WTC11 (cell line): ENCODE measurements at regions not wholly inside any gene's neighbourhood (a gene's known extent, or its start where the extent isn't known, plus 50 kb on each side); places are given as distances from the start of the nearest gene placed in this dataset.

ENCODE experiments used
- ATAC-seq: fragments of 200-7000 bp; cut with Tn5 transposase; 2 replicates; pipeline ENCODE4 v1.10.0; 2021; ENCODE audit warnings: mild to moderate bottlenecking, moderate library complexity
- CTCF ChIA-PET: fragments of 300-600 bp; sonication (Branson Sonifier 250); formaldehyde crosslinking; loops from one replicate; lab custom pipeline; 2021; ENCODE audit warnings: antibody characterized with exemption; lab: Charles Lee
- POLR2A ChIA-PET: fragments of 350-600 bp; sonication (Branson Sonifier 250); formaldehyde crosslinking; loops from one replicate; lab custom pipeline; 2021; ENCODE audit warnings: antibody characterized with exemption; lab: Charles Lee
- DNase-seq: peaks from one replicate; pipeline ENCODE4 v3.0.0; 2021; ENCODE audit warnings: low spot score
- H3K27ac Mint-ChIP-seq: 2 replicates; pipeline ENCODE4 v1.8.0; 2021; ENCODE audit warnings: mixed read lengths
- H3K27me3 Mint-ChIP-seq: 2 replicates; pipeline ENCODE4 v1.8.0; 2021; ENCODE audit warnings: low read depth, mild to moderate bottlenecking, moderate library complexity, mixed read lengths
- H3K36me3 Mint-ChIP-seq: 2 replicates; pipeline ENCODE4 v1.8.0; 2021; ENCODE audit warnings: mixed read lengths
- H3K4me1 Mint-ChIP-seq: 2 replicates; pipeline ENCODE4 v1.8.0; 2022; ENCODE audit warnings: mixed read lengths
- H3K4me3 Mint-ChIP-seq: 2 replicates; pipeline ENCODE4 v1.8.0; 2021; ENCODE audit warnings: mild to moderate bottlenecking, moderate library complexity, mixed read lengths
- H3K9me3 Mint-ChIP-seq: 2 replicates; pipeline ENCODE4 v1.8.0; 2021; ENCODE audit warnings: mixed read lengths
- ARID4B ChIP-seq: sonication (generic); formaldehyde crosslinking; IDR thresholded peaks from 2 replicates; pipeline ENCODE4 v1.8.0; 2023; ENCODE audit warnings: missing genetic modification reagents, mild to moderate bottlenecking, borderline replicate concordance
- ATF2 ChIP-seq: sonication (generic); formaldehyde crosslinking; IDR thresholded peaks from 2 replicates; pipeline ENCODE4 v1.8.1; 2022; ENCODE audit warnings: low read depth, missing genetic modification reagents, borderline replicate concordance
- CREB1 ChIP-seq: sonication (generic); formaldehyde crosslinking; IDR thresholded peaks from 2 replicates; pipeline ENCODE4 v1.8.0; 2023; ENCODE audit warnings: mild to moderate bottlenecking, missing genetic modification reagents
- E2F4 ChIP-seq: sonication (generic); formaldehyde crosslinking; IDR thresholded peaks from 2 replicates; pipeline ENCODE4 v1.8.1; 2022; ENCODE audit warnings: low read depth, mild to moderate bottlenecking, moderate library complexity, missing genetic modification reagents, borderline replicate concordance
- EMX1 ChIP-seq: fragments of 250-450 bp; sonication (Bioruptor Pico); IDR thresholded peaks from 2 replicates; pipeline ENCODE4 v1.8.0; 2021; ENCODE audit warnings: mild to moderate bottlenecking
- ESRRA ChIP-seq: sonication (generic); formaldehyde crosslinking; IDR thresholded peaks from 2 replicates; pipeline ENCODE4 v1.8.1; 2022; ENCODE audit warnings: mild to moderate bottlenecking, missing genetic modification reagents, borderline replicate concordance
- FOXP1 ChIP-seq: sonication (generic); formaldehyde crosslinking; IDR thresholded peaks from 2 replicates; pipeline ENCODE4 v1.8.0; 2022; ENCODE audit warnings: missing genetic modification reagents, mild to moderate bottlenecking, moderate library complexity, borderline replicate concordance
- GTF2I ChIP-seq: fragments of 250-450 bp; sonication (Bioruptor Pico); conservative IDR thresholded peaks from 2 replicates; pipeline ENCODE4 v1.4.0; 2021; ENCODE audit warnings: mild to moderate bottlenecking
- JAZF1 ChIP-seq: fragments of 250-450 bp; sonication (Bioruptor Pico); IDR thresholded peaks from 2 replicates; pipeline ENCODE4 v1.9.0; 2021; ENCODE audit warnings: moderate library complexity, mild to moderate bottlenecking, inconsistent platforms
- NR1H2 ChIP-seq: sonication (generic); formaldehyde crosslinking; IDR thresholded peaks from 2 replicates; pipeline ENCODE4 v1.9.0; 2021; ENCODE audit warnings: mild to moderate bottlenecking, moderate library complexity, missing genetic modification reagents
- PRRX2 ChIP-seq: fragments of 250-450 bp; sonication (Bioruptor Pico); IDR thresholded peaks from 2 replicates; pipeline ENCODE4 v1.8.0; 2021; ENCODE audit warnings: mild to moderate bottlenecking
- SMAD3 ChIP-seq: sonication (generic); formaldehyde crosslinking; IDR thresholded peaks from 2 replicates; pipeline ENCODE4 v1.8.0; 2022; ENCODE audit warnings: missing genetic modification reagents, mild to moderate bottlenecking, borderline replicate concordance
- SOX15 ChIP-seq: fragments of 250-450 bp; sonication (Bioruptor Pico); IDR thresholded peaks from 2 replicates; pipeline ENCODE4 v1.9.0; 2021; ENCODE audit warnings: mild to moderate bottlenecking
- SP1 ChIP-seq: sonication (generic); formaldehyde crosslinking; conservative IDR thresholded peaks from 2 replicates; pipeline ENCODE4 v1.8.1; 2022; ENCODE audit warnings: missing genetic modification reagents
- TCF7 ChIP-seq: sonication (generic); formaldehyde crosslinking; IDR thresholded peaks from 2 replicates; pipeline ENCODE4 v1.8.0; 2022; ENCODE audit warnings: mild to moderate bottlenecking, low read depth, missing genetic modification reagents, moderate library complexity
- TEAD1 ChIP-seq: sonication (generic); formaldehyde crosslinking; IDR thresholded peaks from 2 replicates; pipeline ENCODE4 v1.8.0; 2022; ENCODE audit warnings: mild to moderate bottlenecking, missing genetic modification reagents
- ZNF416 ChIP-seq: fragments of 250-450 bp; sonication (Bioruptor Pico); IDR thresholded peaks from 2 replicates; pipeline ENCODE4 v1.9.0; 2021; ENCODE audit warnings: mild to moderate bottlenecking, inconsistent platforms
- ZNF425 ChIP-seq: fragments of 250-450 bp; sonication (Bioruptor Pico); conservative IDR thresholded peaks from 2 replicates; pipeline ENCODE4 v1.9.0; 2021; ENCODE audit warnings: mild to moderate bottlenecking
- ZNF532 ChIP-seq: fragments of 250-450 bp; sonication (Bioruptor Pico); IDR thresholded peaks from 2 replicates; pipeline ENCODE4 v1.9.0; 2021; ENCODE audit warnings: mild to moderate bottlenecking, borderline replicate concordance
- TF ChIP-seq, protein P1 (sequence below): sonication (generic); formaldehyde crosslinking; IDR thresholded peaks from 2 replicates; pipeline ENCODE4 v1.8.1; 2023; ENCODE audit warnings: mild to moderate bottlenecking, missing genetic modification reagents

DNA sequence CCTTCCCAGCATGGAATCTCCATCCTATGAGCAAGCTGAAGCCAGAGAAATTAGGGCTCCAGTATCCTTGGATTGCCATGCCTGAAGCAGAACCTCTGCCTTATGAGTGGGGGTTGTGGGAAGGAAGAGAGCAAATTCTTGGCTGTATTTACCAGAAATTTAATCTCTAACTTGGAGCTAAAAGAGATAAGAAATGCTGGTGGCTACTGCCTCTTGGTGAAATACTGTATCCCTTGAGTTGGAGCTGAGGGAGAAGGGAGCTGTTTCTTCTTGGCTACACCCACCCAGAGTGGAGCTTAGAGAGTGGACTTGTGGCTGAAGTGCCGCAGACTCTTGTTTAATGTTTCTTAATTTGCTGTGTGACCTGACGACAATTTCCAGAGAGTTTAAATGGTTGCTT, 447.3 kb downstream of the ARHGEF28 start:
- POLR2A ChIA-PET = no interaction called here
- no peaks in the 10 kb centered on the region for H3K36me3 Mint-ChIP-seq
- ATAC-seq (no peak), DNase-seq (no peak)
- peaks cover 21% of the 10 kb centered on the region for H3K4me1 Mint-ChIP-seq
- H3K27me3 Mint-ChIP-seq = no peaks in the 10 kb centered on the region
- H3K4me3 Mint-ChIP-seq = no peak overlapping the region
- CTCF ChIA-PET = no interaction called here
- no peak for TF ChIP-seq SP1 (CRISPR knock-in tag)
- no peak for TF ChIP-seq CREB1 (CRISPR knock-in tag)
- TF ChIP-seq E2F4 (CRISPR knock-in tag) = no peak
- TF ChIP-seq ATF2 = no peak
- TF ChIP-seq NR1H2 (CRISPR knock-in tag) = no peak
- no peak for TF ChIP-seq FOXP1 (CRISPR knock-in tag)
- TF ChIP-seq EMX1 (CRISPR knock-in tag) = no peak
- no peak for TF ChIP-seq SOX15 (CRISPR knock-in tag)
- TF ChIP-seq ARID4B (CRISPR knock-in tag) = no peak
- TF ChIP-seq SMAD3 (CRISPR knock-in tag) = no peak
- no peak for TF ChIP-seq JAZF1
- no peak for TF ChIP-seq ZNF425 (CRISPR knock-in tag)
- TF ChIP-seq ZNF416 (CRISPR knock-in tag) = no peak
- no peak for TF ChIP-seq TCF7 (CRISPR knock-in tag)
- no peak for TF ChIP-seq TEAD1 (CRISPR knock-in tag)
- no peak for TF ChIP-seq ESRRA (CRISPR knock-in tag)
- TF ChIP-seq PRRX2 (CRISPR knock-in tag) = no peak
- TF ChIP-seq GTF2I = no peak
- no peak for TF ChIP-seq ZNF532 (CRISPR knock-in tag)
- TF ChIP-seq, protein P1, sequence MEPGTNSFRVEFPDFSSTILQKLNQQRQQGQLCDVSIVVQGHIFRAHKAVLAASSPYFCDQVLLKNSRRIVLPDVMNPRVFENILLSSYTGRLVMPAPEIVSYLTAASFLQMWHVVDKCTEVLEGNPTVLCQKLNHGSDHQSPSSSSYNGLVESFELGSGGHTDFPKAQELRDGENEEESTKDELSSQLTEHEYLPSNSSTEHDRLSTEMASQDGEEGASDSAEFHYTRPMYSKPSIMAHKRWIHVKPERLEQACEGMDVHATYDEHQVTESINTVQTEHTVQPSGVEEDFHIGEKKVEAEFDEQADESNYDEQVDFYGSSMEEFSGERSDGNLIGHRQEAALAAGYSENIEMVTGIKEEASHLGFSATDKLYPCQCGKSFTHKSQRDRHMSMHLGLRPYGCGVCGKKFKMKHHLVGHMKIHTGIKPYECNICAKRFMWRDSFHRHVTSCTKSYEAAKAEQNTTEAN = no peak
- no peak overlapping the region for H3K27ac Mint-ChIP-seq
- H3K9me3 Mint-ChIP-seq = no peaks in the 10 kb centered on the region
